ENCODE measurements at regions not wholly inside any gene's neighbourhood (a gene's known extent, or its start where the extent isn't known, plus 50 kb on each side); places are given as distances from the start of the nearest gene placed in this dataset.

DNA sequence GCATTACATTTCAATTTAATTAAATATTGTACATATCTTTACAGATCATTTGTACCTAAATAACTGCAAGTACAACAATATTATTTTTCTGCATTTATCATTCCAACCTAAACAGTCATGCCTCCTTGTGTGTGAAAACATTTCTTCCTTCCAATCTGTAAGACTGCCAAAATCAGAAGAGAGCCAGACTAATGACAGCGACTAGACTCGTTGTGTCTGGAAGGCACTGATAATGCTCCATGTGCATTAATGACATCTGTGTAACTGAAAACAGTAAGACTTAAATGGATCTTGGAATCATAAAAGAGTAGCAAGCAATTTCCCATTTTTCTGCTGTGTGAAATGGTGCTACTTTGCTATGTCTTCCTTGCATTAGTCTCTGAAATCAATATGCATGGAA is 278.0 kb upstream of the DSEL start:
- Histone ChIP-seq H3K18ac (ENCODE audit: extremely low read depth, low read length) (no peak overlapping the region), H3K9me3 (ENCODE audit: insufficient read depth in 2 of 2, low read depth in 1 of 2, low read length in 1 of 2) (no peaks in the 10 kb centered on the region), H2BK15ac (ENCODE audit: low read length) (no peak overlapping the region), H2AFZ (ENCODE audit: low read length) (no peak overlapping the region), H3K23me2 (ENCODE audit: low read depth, low read length) (no peaks in the 10 kb centered on the region), H3K4me1 (replicated peaks in 1 of 4; ENCODE audit: control insufficient read depth in 3 of 4, insufficient read depth in 4 of 4, low read length in 3 of 4) (no peaks in the 10 kb centered on the region), H3K79me2 (ENCODE audit: control insufficient read depth in 1 of 2, insufficient read depth in 2 of 2, low read length in 2 of 2) (no peaks in the 10 kb centered on the region), H2BK12ac (ENCODE audit: low read depth, low read length) (no peak overlapping the region), H3K27me3 (replicated peaks in 1 of 4; ENCODE audit: control insufficient read depth in 3 of 4, extremely low read depth in 1 of 4, insufficient read depth in 3 of 4, low read length in 3 of 4) (peaks cover 0 to 1% (median 0%) of the 10 kb centered on the region in 4 experiments; a peak in 1 of 7 replicates), H2BK5ac (ENCODE audit: low read depth, low read length) (no peak overlapping the region), H3K4ac (replicated peaks; ENCODE audit: insufficient read length, low read depth, low read length) (no peak overlapping the region), H4K91ac (replicated peaks; ENCODE audit: insufficient read length, low read length) (no peak overlapping the region), H2AK5ac (ENCODE audit: low read depth, low read length) (no peak overlapping the region), H4K20me1 (replicated peaks in 1 of 2; ENCODE audit: control insufficient read depth in 1 of 2, insufficient read depth in 2 of 2, low read length in 2 of 2) (no peaks in the 10 kb centered on the region), H4K8ac (ENCODE audit: extremely low read depth, insufficient read depth, low read length) (no peak overlapping the region), H3K23ac (ENCODE audit: insufficient read length) (no peak overlapping the region), H2BK20ac (ENCODE audit: low read length) (no peak overlapping the region), H3K4me2 (ENCODE audit: insufficient read depth in 1 of 2, low read depth in 2 of 2, low read length in 2 of 2) (no peak overlapping the region), H4K5ac (ENCODE audit: insufficient read length, low read depth, low read length) (no peak overlapping the region), H3K56ac (replicated peaks; ENCODE audit: insufficient read length, low read depth, low read length) (no peak overlapping the region), H3K79me1 (ENCODE audit: low read depth, low read length) (no peaks in the 10 kb centered on the region), H3K9ac (replicated peaks in 1 of 4; ENCODE audit: extremely low read depth in 1 of 4, low read depth in 3 of 4, low read length in 3 of 4) (no peak overlapping the region), H2BK120ac (replicated peaks; ENCODE audit: low read depth, low read length) (no peak overlapping the region), H3K4me3 (ENCODE audit: extremely low read depth in 1 of 4, insufficient read depth in 2 of 4, low read depth in 3 of 4, low read length in 4 of 4) (no peak overlapping the region), H3K27ac (ENCODE audit: low read depth, low read length) (no peak overlapping the region), H3K14ac (ENCODE audit: insufficient read length) (no peak overlapping the region), H3K36me3 (ENCODE audit: control insufficient read depth in 2 of 4, insufficient read depth in 4 of 4, low read length in 3 of 4) (no peaks in the 10 kb centered on the region)
- CTCF ChIA-PET (ENCODE audit: partially characterized antibody), result no interaction called here
- DNase-seq (ENCODE audit: low read depth in 1 of 2, low spot score in 2 of 2) (no peak), FAIRE-seq (no peak)
- POLR2A ChIA-PET (ENCODE audit: partially characterized antibody), result no interaction called here
- WGBS, 2 experiments (ENCODE audit: extremely low coverage in 1 of 2, insufficient coverage in 1 of 2, insufficient read length in 1 of 2, insufficient replicate concordance in 2 of 2, low coverage in 1 of 2, low lambda C conversion rate in 2 of 2, missing lambda C conversion rate in 1 of 2), result 95% methylated on average over 2 of the region's 2 CpGs; no CpG with 5 or more reads in 1 of the 2 experiments
- TF ChIP-seq SRF (IDR thresholded peaks at IDR 0.05; ENCODE audit: low read depth, low read length) (no peak), SP4 (IDR thresholded peaks at IDR 0.05; ENCODE audit: low read length) (no peak), EP300 (IDR thresholded peaks at IDR 0.05; ENCODE audit: borderline replicate concordance in 1 of 2, low read depth in 2 of 2, low read length in 2 of 2) (no peak), TEAD4 (IDR thresholded peaks at IDR 0.05; ENCODE audit: low read depth, low read length) (no peak), CHD2 (IDR thresholded peaks at IDR 0.05; ENCODE audit: low read length) (no peak), RBBP5 (IDR thresholded peaks at IDR 0.05; ENCODE audit: borderline replicate concordance, low read depth, low read length) (no peak)
